Nephron progenitor cell (in vitro differentiated cells): ENCODE measurements at regions not wholly inside any gene's neighbourhood (a gene's known extent, or its start where the extent isn't known, plus 50 kb on each side); places are given as distances from the start of the nearest gene placed in this dataset.
A peak's percentile ranks its signal among the peaks of the same experiment; 100 is the strongest.

Experiments
- DNase-seq: peaks from one replicate; pipeline ENCODE4 v3.0.0; 2021
- H3K27ac Mint-ChIP-seq: 2 replicates; pipeline ENCODE4 v1.8.0; 2021; ENCODE audit warnings: mild to moderate bottlenecking, moderate library complexity, mixed read lengths
- H3K27me3 Mint-ChIP-seq: 2 replicates; pipeline ENCODE4 v1.8.0; 2021; ENCODE audit warnings: mild to moderate bottlenecking, low read depth, mixed read lengths; ENCODE audit not compliant: poor library complexity
- H3K36me3 Mint-ChIP-seq: 2 replicates; pipeline ENCODE4 v1.8.0; 2021; ENCODE audit warnings: low read depth, mixed read lengths
- H3K4me1 Mint-ChIP-seq: 2 replicates; pipeline ENCODE4 v1.8.0; 2021; ENCODE audit warnings: mixed read lengths
- H3K4me3 Mint-ChIP-seq: 2 replicates; pipeline ENCODE4 v1.8.0; 2021; ENCODE audit warnings: mild to moderate bottlenecking, moderate library complexity, mixed read lengths
- H3K9me3 Mint-ChIP-seq: 2 replicates; pipeline ENCODE4 v1.8.0; 2021; ENCODE audit warnings: mild to moderate bottlenecking, moderate library complexity, mixed read lengths
- TF ChIP-seq, protein P1 (sequence below): fragments of 200-600 bp; sonication (generic); IDR thresholded peaks from 2 replicates; pipeline ENCODE4 v1.5.0; 2021; ENCODE audit warnings: antibody characterized with exemption

DNA sequence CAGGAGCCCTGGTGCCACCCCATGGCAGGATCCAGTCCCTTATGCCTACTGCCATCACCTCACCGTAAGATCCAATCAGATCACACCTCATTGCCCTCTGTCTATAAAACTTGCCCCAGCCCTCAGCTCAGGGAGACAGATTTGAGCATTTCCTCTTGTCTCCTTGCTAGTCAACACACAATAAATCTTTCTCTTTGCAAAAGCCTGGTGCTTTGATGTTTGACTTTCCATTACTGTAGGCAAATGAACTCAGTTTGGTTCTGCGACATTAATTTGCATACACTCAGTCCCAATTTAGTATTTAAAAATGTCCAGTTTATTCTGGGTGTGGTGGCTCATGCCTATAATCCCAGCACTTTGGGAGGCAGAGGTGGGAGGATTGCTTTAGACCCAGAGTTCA is 188.4 kb downstream of the AEBP2 start:
- Mint-ChIP-seq H3K36me3 (peaks cover 4% of the 10 kb centered on the region), H3K9me3 (peaks cover 12% of the 10 kb centered on the region), H3K27me3 (no peaks in the 10 kb centered on the region), H3K4me3 (no peak overlapping the region), H3K4me1 (peaks cover 12% of the 10 kb centered on the region), H3K27ac (peak overlapping the region; percentile 41)
- TF ChIP-seq, protein P1, sequence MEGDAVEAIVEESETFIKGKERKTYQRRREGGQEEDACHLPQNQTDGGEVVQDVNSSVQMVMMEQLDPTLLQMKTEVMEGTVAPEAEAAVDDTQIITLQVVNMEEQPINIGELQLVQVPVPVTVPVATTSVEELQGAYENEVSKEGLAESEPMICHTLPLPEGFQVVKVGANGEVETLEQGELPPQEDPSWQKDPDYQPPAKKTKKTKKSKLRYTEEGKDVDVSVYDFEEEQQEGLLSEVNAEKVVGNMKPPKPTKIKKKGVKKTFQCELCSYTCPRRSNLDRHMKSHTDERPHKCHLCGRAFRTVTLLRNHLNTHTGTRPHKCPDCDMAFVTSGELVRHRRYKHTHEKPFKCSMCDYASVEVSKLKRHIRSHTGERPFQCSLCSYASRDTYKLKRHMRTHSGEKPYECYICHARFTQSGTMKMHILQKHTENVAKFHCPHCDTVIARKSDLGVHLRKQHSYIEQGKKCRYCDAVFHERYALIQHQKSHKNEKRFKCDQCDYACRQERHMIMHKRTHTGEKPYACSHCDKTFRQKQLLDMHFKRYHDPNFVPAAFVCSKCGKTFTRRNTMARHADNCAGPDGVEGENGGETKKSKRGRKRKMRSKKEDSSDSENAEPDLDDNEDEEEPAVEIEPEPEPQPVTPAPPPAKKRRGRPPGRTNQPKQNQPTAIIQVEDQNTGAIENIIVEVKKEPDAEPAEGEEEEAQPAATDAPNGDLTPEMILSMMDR, result no peak
- no peak for DNase-seq

DNA sequence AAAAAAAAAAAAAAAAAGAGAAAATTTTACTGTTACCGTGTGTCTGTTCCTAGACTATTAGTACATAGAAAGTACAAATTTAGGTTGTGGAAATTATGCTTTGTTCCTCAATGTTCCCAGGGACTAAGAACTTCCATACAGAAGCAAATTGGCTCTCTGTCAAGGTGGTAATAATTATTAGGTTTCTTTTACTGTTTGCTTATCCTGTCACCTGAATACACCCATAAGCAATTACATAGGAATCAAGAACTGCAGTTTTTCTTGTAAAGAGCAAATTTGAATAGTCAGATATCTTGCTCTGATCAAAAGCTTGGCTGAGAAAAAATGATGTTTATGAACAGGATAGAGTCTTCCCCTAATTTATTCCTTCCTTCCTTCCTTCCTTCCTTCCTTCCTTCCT is 191.2 kb downstream of the AEBP2 start:
- H3K36me3 Mint-ChIP-seq, result peaks cover 4% of the 10 kb centered on the region
- TF ChIP-seq, protein P1, result no peak
- DNase-seq, result no peak
- H3K9me3 Mint-ChIP-seq, result peaks cover 5% of the 10 kb centered on the region
- H3K27me3 Mint-ChIP-seq, result no peaks in the 10 kb centered on the region
- H3K4me1 Mint-ChIP-seq, result peaks cover 5% of the 10 kb centered on the region
- H3K4me3 Mint-ChIP-seq, result no peak overlapping the region
- H3K27ac Mint-ChIP-seq, result no peak overlapping the region

DNA sequence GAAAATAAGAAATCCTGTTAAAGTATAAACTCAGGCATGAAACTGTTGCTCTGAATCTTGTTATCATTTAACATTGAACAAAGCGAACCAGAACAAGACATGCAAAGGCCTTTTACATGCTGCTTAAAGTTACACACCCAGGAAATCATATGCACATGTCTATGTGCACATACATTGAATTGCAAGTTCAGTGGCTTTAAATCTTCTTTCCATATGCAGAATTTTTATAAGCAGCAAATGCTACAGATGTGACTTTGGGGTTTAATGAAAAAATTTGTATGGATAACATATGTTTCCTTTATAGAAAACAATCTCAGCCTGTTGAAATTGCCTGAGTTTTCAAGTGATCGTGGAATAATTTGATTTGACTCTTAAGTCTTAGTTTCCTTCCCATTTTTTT is 193.9 kb downstream of the AEBP2 start:
- TF ChIP-seq, protein P1, result no peak
- Mint-ChIP-seq H3K4me1 (no peaks in the 10 kb centered on the region), H3K27me3 (no peaks in the 10 kb centered on the region), H3K9me3 (no peaks in the 10 kb centered on the region), H3K36me3 (no peaks in the 10 kb centered on the region), H3K27ac (no peak overlapping the region), H3K4me3 (no peak overlapping the region)
- DNase-seq, result no peak

DNA sequence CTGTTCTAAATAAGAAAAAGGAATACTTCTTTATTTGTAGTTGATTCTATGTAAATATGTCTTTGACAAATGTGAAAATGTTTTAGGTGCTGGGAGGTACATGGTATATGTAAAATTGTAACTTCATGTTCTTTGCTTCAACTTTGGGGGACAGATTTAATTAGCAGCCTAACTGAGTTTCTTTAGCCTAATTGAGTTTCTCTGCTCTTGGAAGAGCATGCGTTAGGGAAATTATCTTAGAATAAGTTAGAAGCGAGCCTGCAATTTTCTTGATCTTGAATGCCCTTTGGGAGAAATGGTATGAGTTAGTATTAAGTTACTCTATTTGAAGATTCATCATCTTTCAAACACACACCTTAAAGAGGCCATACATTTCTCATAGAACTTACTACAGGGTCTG is 194.3 kb downstream of the AEBP2 start:
- Mint-ChIP-seq H3K27ac (no peak overlapping the region), H3K4me3 (no peak overlapping the region), H3K36me3 (no peaks in the 10 kb centered on the region), H3K9me3 (no peaks in the 10 kb centered on the region), H3K27me3 (no peaks in the 10 kb centered on the region), H3K4me1 (no peaks in the 10 kb centered on the region)
- DNase-seq, result no peak
- TF ChIP-seq, protein P1, result no peak

DNA sequence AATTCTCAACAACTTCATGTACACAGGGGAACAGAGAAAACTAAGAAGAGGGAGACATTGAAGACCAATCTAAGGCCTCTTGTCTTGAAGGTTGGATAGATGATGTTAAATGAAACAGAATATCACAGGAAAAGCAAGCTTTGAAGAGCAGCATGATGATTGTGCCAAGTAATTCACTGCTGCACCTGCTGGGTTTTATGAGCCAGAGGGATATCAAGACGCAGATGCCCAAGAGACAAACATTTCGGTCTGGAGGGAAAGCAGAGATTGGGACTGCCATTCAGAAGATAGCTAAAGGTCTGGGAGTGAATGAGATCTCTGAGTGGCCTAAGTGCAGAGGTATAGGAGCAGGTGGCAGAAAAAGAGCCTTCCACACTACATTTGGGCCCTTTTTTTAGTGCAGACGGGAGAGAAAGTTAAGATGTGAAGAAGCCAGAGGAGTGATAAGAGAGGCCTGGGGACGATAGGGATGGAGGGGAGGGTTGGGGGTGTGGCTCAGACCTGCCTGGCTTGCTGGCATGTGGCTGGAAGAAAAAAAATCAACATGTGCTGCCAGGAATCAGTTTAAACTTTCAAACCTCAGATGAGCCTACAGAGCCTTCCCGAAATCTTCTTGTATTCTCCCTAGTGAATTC is 200.6 kb downstream of the AEBP2 start:
- H3K36me3 Mint-ChIP-seq, result no peaks in the 10 kb centered on the region
- no peak overlapping the region for H3K4me3 Mint-ChIP-seq
- H3K4me1 Mint-ChIP-seq, result peaks cover 27% of the 10 kb centered on the region
- no peak for DNase-seq
- peak overlapping the region; percentile 8 for H3K27ac Mint-ChIP-seq
- H3K9me3 Mint-ChIP-seq, result no peaks in the 10 kb centered on the region
- TF ChIP-seq, protein P1, result no peak
- H3K27me3 Mint-ChIP-seq, result no peaks in the 10 kb centered on the region
